HG02678 (cell line): ENCODE measurements at regions not wholly inside any gene's neighbourhood (a gene's known extent, or its start where the extent isn't known, plus 50 kb on each side); places are given as distances from the start of the nearest gene placed in this dataset.
"Not testable (repeated sequence)": the region's sequence is repeated elsewhere in the genome, so short reads cannot be mapped to it uniquely, and the experiment has no call there.

ENCODE experiments used
- ATAC-seq: cut with Tn5 transposase; IDR thresholded peaks from one replicate; pipeline ENCODE4 v1.9.1; 2021; ENCODE audit warnings: mild to moderate bottlenecking, moderate library complexity; ENCODE audit not compliant: unreplicated experiment

- no peak for ATAC-seq
Observed at GRCh38 chr4:146076081-146076480, 99.4 kb upstream of the LSM6 start.

GRCh38 chr4:146073517-146073916 lies 102.0 kb upstream of the LSM6 start:
- ATAC-seq: peak; percentile 47

DNA sequence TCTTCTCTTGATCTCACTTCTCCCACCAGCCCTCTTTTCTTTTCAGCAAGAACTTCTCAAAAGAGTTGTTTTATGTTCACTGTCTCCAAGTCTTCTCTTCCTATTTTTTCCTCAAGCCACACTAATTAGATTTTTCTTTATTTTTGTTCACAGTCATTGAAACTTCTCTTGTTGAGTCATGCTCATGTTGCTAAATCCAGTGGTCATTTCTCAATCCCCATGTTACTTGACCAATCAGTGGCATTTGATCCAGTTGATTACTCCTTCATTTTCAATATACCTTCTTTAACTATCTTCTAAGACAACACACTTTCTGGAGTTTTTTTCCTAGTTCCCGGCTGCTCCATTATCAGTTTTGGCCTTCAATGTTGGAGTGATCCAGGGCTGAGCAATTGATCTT lies 103.1 kb upstream of the LSM6 start:
- no peak for ATAC-seq

DNA sequence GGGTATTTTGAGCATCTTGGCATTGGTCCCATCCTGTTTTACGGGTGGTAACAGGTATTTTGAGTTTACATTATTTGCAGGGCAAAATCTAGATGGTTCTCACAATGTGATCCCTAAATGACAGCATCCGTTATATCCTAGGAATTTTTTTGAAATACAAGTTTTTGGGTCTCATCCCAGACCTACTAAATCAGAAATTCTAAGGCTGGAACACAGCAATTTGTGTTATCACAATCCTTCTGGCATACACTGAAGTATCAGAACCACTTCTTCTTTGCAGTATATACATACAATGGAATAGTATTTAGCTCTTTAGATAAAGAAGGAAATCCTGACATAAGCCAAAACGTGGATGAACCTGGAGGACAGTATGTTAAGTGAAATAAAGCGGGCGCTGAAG lies 104.1 kb upstream of the LSM6 start:
- no peak for ATAC-seq

GRCh38 chr4:146063143-146063542 lies 112.4 kb upstream of the LSM6 start:
- peak; percentile 29 for ATAC-seq

- ATAC-seq: no peak
Observed at GRCh38 chr4:146062340-146062739, 113.2 kb upstream of the LSM6 start.

DNA sequence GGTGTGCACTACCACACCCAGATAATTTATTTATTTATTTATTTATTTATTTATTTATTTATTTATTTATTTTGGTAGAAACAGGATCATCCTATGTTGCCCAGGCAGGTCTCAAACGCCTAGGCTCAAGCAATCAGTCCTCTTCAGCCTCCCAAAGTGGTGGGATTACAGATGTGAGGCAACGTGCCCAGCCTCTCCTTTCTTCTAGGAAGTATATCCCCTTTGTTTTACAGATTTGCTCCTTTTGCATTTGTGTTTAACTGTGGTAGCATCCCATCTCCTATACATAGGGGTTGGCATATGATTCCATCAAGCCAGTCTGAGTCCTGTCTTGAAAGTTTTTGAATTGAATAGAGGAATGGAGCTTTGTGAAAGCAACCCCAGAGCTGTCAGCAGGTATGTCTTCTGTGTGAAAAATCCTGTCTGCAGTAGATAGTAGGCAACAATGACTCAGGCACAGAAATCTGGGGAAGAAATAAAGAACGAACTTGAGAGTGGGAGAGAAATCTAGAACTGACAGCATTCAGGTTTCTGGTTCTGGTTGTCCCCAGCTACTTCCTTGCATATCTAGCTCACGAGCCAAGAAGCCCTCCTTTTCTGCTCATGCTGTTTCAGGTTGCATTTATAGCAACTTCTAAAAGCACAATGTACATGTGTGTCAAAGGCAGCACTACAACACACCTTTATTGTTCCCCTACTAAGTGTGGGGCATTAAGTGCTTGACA lies 113.7 kb upstream of the LSM6 start:
- ATAC-seq: no peak

GRCh38 chr4:146059865-146060264 lies 115.7 kb upstream of the LSM6 start:
- ATAC-seq: peak; percentile 81

GRCh38 chr4:146059151-146059550 lies 116.4 kb upstream of the LSM6 start:
- ATAC-seq: peak; percentile 35

- ATAC-seq: no peak
Observed at GRCh38 chr4:146058531-146058930, 117.0 kb upstream of the LSM6 start.

DNA sequence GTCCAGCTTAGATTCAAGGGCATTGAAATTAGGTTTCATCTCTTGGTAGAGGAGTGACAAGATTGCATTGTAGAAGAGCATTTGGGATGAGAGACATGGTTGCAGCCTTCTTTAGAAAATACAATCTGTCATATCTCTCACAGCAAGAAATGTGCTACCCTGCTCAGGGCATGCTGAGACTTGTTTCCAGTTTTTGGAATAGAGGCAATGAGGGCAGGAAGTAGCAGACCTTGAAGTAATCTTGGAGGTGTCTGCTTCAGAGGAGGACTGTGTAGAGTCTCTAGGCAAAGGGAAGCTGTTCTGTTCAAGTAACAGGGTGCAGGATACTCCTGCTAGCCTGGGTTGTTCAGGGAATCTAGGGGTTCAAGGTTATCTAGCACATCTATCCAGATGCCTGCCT lies 116.1 kb upstream of the ZNF827 start:
- no peak for ATAC-seq

GRCh38 chr4:146053891-146054290 lies 115.3 kb upstream of the ZNF827 start:
- ATAC-seq: no peak

GRCh38 chr4:146051728-146052391 lies 113.2 kb upstream of the ZNF827 start:
- ATAC-seq: no peak

DNA sequence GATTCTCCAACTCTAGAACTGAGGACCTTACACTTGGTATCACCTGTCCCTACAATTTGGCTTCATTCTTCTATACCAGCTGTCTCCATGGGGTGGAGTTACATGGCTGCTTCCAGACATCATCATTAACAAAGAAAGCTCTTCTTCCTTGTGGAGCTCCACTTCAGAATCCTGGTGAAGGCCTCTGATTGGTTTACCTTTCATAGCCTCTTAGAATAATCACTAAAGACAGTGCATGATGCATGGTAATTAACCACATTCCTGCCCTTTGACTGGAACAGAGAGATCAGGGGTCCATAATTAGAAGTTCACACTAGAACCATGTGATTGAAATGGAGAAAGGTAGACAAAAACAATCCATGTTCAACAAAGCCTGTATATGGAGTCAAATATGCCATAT lies 112.6 kb upstream of the ZNF827 start:
- ATAC-seq: no peak

- ATAC-seq: peak; percentile 97
Observed at GRCh38 chr4:146049802-146050201, 111.2 kb upstream of the ZNF827 start.

GRCh38 chr4:146047768-146048167 lies 109.1 kb upstream of the ZNF827 start:
- not testable (repeated sequence) for ATAC-seq

DNA sequence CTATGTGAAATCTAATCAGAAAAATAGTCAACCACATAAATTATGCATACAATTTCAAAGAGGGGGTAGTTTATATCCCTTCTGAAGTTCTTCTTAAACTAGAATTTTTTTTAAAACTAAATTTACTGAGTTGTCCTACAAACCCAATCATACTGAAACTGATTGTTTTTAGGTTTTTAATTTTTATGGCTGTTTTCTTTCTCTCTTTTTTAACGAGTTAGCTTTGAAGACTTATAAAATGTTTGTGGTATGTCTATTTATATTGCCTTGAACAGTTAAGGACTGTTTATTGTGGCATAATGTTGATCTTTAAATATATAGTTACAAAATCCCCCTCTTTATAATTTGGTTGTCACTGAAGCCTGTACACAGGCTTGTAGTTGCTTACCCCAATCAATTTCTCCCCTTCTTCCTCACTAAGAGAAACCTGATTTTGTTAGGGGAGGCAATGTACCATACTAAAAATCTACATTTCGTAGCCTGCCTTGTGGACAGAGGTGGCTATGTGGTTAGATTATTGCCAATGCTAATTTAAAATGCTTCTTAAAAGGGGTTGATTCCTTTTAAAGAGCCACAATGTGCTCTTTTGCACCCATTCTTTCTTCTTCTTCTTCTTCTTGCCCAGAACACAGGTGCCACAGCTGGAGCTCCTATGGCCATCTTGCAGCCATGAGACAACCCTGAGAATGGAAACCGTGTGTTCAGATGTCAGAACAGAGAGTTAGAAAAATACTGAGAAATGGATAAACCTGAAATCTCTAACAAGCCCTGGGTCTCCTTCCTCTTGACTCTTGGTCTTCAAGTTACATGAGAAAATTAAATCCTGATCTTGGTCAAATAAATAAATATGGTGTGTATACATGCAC lies 102.7 kb upstream of the ZNF827 start:
- ATAC-seq: no peak

DNA sequence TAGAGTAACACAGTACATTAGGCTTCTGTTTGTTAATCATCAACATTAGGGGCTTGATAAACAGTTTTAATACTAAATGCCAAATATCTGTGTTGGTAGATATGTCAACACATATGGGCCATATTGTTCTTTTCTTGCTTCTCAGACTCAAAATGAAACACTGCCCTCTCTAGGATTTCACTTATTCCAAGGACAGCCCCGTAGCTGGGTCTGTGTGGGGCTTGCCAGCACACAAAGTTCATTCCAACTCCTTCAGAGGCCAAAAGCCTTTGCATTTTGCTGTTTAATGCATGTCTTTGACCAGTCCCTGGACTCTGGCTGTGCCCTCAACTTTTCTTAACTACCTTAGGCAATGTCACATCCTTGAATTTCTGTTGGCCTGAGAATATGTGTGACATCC lies 102.0 kb upstream of the ZNF827 start:
- no peak for ATAC-seq

- ATAC-seq: no peak
Observed at GRCh38 chr4:146033149-146033548, 94.5 kb upstream of the ZNF827 start.

DNA sequence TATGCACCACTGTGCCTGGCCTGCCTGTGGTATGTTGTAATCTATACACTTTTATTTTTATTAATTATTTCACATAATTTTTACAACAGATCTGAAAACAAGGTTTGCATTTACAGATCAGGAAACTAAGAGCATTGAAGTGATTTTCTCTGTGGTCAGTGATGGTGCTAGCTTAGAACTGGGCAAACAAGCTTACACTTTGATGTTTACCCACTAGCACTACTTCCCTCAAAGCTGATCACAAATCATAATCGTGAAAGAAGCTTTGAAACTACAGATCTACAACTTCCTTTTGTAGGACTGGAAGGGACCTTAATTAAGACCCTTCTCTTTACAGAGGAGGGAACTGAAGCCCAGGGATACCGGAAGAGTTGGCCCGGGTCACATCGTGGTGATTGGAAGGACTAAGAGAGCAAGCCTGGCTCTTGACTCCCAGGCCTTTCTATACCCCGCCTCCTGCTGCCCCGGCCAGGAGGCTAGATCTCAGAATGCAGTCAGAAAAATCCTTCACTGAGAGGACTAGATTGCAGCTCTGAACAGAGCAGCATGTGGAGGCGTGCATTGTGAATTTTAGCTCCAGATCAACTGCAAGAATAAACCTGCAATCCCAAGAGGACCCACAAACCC lies 93.7 kb upstream of the ZNF827 start:
- ATAC-seq: no peak
